ENCODE measurements at regions not wholly inside any gene's neighbourhood (a gene's known extent, or its start where the extent isn't known, plus 50 kb on each side); places are given as distances from the start of the nearest gene placed in this dataset.

DNA sequence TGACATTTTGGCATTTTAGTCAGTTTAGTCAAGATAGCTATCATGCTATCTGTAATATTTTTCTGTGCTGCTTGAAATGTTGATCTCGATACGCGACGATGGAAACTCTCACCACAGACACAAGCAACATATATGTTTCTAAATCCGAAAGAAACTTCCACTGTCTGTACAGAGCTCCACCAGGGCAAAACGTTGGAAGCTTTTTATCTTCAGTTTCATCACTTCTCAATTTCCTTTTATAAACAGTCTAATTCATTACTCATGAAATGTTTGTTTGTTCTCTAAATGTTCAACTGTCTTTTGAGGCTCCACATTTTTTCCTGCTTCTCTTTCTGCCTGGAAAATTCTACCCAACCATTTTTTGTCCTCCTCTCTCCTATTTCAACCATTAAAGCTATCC, 737.6 kb downstream of the SLC16A7 start:
- BruUV-seq (replicated peaks), result no TSS peak
- Histone ChIP-seq H2AFZ (no peak overlapping the region), H3K9me2 (ENCODE audit: insufficient read depth) (no peaks in the 10 kb centered on the region), H3K4me3 (no peak overlapping the region), H3F3A (ENCODE audit: insufficient read depth, low read depth) (no peaks in the 10 kb centered on the region), H3K36me3 (ENCODE audit: low read depth) (no peaks in the 10 kb centered on the region), H3K27me3 (ENCODE audit: insufficient read depth, low read depth) (no peaks in the 10 kb centered on the region), H3K4me1 (replicated peaks; ENCODE audit: insufficient read depth) (no peaks in the 10 kb centered on the region), H3K9me3 (ENCODE audit: insufficient read depth, low read depth) (no peaks in the 10 kb centered on the region), H3K4me2 (no peak overlapping the region), H3K27ac (no peak overlapping the region), H4K20me1 (ENCODE audit: insufficient read depth) (no peaks in the 10 kb centered on the region), H3K79me2 (ENCODE audit: low read depth) (no peaks in the 10 kb centered on the region)
- ChIA-PET POLR2A (ENCODE audit: unreplicated experiment) (no interaction called here), CTCF (no interaction called here)
- TF ChIP-seq, protein P1, sequence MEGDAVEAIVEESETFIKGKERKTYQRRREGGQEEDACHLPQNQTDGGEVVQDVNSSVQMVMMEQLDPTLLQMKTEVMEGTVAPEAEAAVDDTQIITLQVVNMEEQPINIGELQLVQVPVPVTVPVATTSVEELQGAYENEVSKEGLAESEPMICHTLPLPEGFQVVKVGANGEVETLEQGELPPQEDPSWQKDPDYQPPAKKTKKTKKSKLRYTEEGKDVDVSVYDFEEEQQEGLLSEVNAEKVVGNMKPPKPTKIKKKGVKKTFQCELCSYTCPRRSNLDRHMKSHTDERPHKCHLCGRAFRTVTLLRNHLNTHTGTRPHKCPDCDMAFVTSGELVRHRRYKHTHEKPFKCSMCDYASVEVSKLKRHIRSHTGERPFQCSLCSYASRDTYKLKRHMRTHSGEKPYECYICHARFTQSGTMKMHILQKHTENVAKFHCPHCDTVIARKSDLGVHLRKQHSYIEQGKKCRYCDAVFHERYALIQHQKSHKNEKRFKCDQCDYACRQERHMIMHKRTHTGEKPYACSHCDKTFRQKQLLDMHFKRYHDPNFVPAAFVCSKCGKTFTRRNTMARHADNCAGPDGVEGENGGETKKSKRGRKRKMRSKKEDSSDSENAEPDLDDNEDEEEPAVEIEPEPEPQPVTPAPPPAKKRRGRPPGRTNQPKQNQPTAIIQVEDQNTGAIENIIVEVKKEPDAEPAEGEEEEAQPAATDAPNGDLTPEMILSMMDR (conservative IDR thresholded peaks at IDR 0.05), result no peak
- TF ChIP-seq EZH2 (IDR thresholded peaks at IDR 0.05; ENCODE audit: low read depth), result no peak
- DNase-seq, result no peak
- intact Hi-C loops (cut with micrococcal nuclease; ENCODE audit: unreplicated experiment), result no loop called here

GRCh38 chr12:60335745-60336144, 739.9 kb downstream of the SLC16A7 start:
- no peak overlapping the region for H3K4me2 ChIP-seq

GRCh38 chr12:60337839-60338549, 742.2 kb downstream of the SLC16A7 start:
- Histone ChIP-seq H3K36me3 (ENCODE audit: low read depth) (no peaks in the 10 kb centered on the region), H3F3A (ENCODE audit: insufficient read depth, low read depth) (no peaks in the 10 kb centered on the region), H3K27ac (no peak overlapping the region), H2AFZ (no peak overlapping the region), H3K27me3 (ENCODE audit: insufficient read depth, low read depth) (no peaks in the 10 kb centered on the region), H3K4me1 (replicated peaks; ENCODE audit: insufficient read depth) (no peaks in the 10 kb centered on the region), H3K4me3 (no peak overlapping the region), H3K9me3 (ENCODE audit: insufficient read depth, low read depth) (no peaks in the 10 kb centered on the region), H3K79me2 (ENCODE audit: low read depth) (no peaks in the 10 kb centered on the region), H4K20me1 (ENCODE audit: insufficient read depth) (no peaks in the 10 kb centered on the region), H3K4me2 (no peak overlapping the region), H3K9me2 (ENCODE audit: insufficient read depth) (0 out of 2 replicates have a peak, but pooled peaks cover 3% of the 10 kb centered on the region)
- intact Hi-C loops (cut with micrococcal nuclease; ENCODE audit: unreplicated experiment), result no loop called here
- POLR2A ChIA-PET (ENCODE audit: unreplicated experiment), result no interaction called here
- no peak for DNase-seq
- CTCF ChIA-PET, result no interaction called here
- no TSS peak for BruUV-seq (replicated peaks)
- no peak for TF ChIP-seq EZH2 (IDR thresholded peaks at IDR 0.05; ENCODE audit: low read depth)
- TF ChIP-seq, protein P1 (conservative IDR thresholded peaks at IDR 0.05), result no peak

More at GRCh38 chr12:60335745-60336144, 739.9 kb downstream of the SLC16A7 start:
- TF ChIP-seq, protein P1 (conservative IDR thresholded peaks at IDR 0.05), result no peak
- no peak for TF ChIP-seq EZH2 (IDR thresholded peaks at IDR 0.05; ENCODE audit: low read depth)
- H3K9me3 ChIP-seq (ENCODE audit: insufficient read depth, low read depth), result no peaks in the 10 kb centered on the region
- no peaks in the 10 kb centered on the region for H3K27me3 ChIP-seq (ENCODE audit: insufficient read depth, low read depth)
- no peaks in the 10 kb centered on the region for H3K36me3 ChIP-seq (ENCODE audit: low read depth)
- H3K4me1 ChIP-seq (replicated peaks; ENCODE audit: insufficient read depth), result no peaks in the 10 kb centered on the region
- DNase-seq, result no peak
- POLR2A ChIA-PET (ENCODE audit: unreplicated experiment), result no interaction called here
- H3K9me2 ChIP-seq (ENCODE audit: insufficient read depth), result no peaks in the 10 kb centered on the region
- H3K79me2 ChIP-seq (ENCODE audit: low read depth), result no peaks in the 10 kb centered on the region
- intact Hi-C loops (cut with micrococcal nuclease; ENCODE audit: unreplicated experiment), result no loop called here
- no TSS peak for BruUV-seq (replicated peaks)
- no peaks in the 10 kb centered on the region for H3F3A ChIP-seq (ENCODE audit: insufficient read depth, low read depth)
- no peak overlapping the region for H2AFZ ChIP-seq
- no peak overlapping the region for H3K4me3 ChIP-seq
- H3K27ac ChIP-seq, result no peak overlapping the region
- no peaks in the 10 kb centered on the region for H4K20me1 ChIP-seq (ENCODE audit: insufficient read depth)
- CTCF ChIA-PET, result no interaction called here
